ENCODE measurements at regions not wholly inside any gene's neighbourhood (a gene's known extent, or its start where the extent isn't known, plus 50 kb on each side); places are given as distances from the start of the nearest gene placed in this dataset.

GRCh38 chr10:52633266-52633665 is 139.3 kb downstream of the MBL2 start:
- no peak for TF ChIP-seq POLR2AphosphoS5 (IDR thresholded peaks at IDR 0.05; ENCODE audit: borderline replicate concordance, low read depth, low read length)
- TF ChIP-seq EZH2 (IDR thresholded peaks at IDR 0.05) = no peak
- TF ChIP-seq FOXP2 (optimal IDR thresholded peaks at IDR 0.05; ENCODE audit: control extremely low read depth, extremely low read length, insufficient read depth) = no peak
- Histone ChIP-seq H3K36me3 (ENCODE audit: insufficient read depth, low read length) (no peaks in the 10 kb centered on the region), H3K4me3 (peak overlapping the region; percentile 18; the same call in 1 of the 2 replicates), H3K27ac (peak overlapping the region; percentile 60; the same call in 1 of the 2 replicates), H3K9me3 (ENCODE audit: low read depth, low read length) (no peaks in the 10 kb centered on the region), H3K9ac (ENCODE audit: insufficient read length) (no peak overlapping the region)
- DNase-seq (ENCODE audit: low read depth, low spot score) = no peak

- no peaks in the 10 kb centered on the region for H3K36me3 ChIP-seq (ENCODE audit: insufficient read depth, low read length)
- no peak for TF ChIP-seq EZH2 (IDR thresholded peaks at IDR 0.05)
- TF ChIP-seq POLR2AphosphoS5 (IDR thresholded peaks at IDR 0.05; ENCODE audit: borderline replicate concordance, low read depth, low read length) = no peak
- no peak for TF ChIP-seq FOXP2 (optimal IDR thresholded peaks at IDR 0.05; ENCODE audit: control extremely low read depth, extremely low read length, insufficient read depth)
These were observed 136.9 kb downstream of the MBL2 start for GRCh38 chr10:52635651-52636050.

GRCh38 chr10:52636874-52637273 is 135.7 kb downstream of the MBL2 start:
- Histone ChIP-seq H3K27ac (no peak overlapping the region), H3K4me3 (no peak overlapping the region), H3K9ac (ENCODE audit: insufficient read length) (no peak overlapping the region), H3K9me3 (ENCODE audit: low read depth, low read length) (no peaks in the 10 kb centered on the region), H3K36me3 (ENCODE audit: insufficient read depth, low read length) (no peaks in the 10 kb centered on the region)
- no peak for DNase-seq (ENCODE audit: low read depth, low spot score)
- no peak for TF ChIP-seq FOXP2 (optimal IDR thresholded peaks at IDR 0.05; ENCODE audit: control extremely low read depth, extremely low read length, insufficient read depth)
- TF ChIP-seq POLR2AphosphoS5 (IDR thresholded peaks at IDR 0.05; ENCODE audit: borderline replicate concordance, low read depth, low read length) = no peak
- TF ChIP-seq EZH2 (IDR thresholded peaks at IDR 0.05) = no peak

More at GRCh38 chr10:52635651-52636050, 136.9 kb downstream of the MBL2 start:
- Histone ChIP-seq H3K4me3 (no peak overlapping the region), H3K27ac (no peak overlapping the region), H3K9ac (ENCODE audit: insufficient read length) (no peak overlapping the region), H3K9me3 (ENCODE audit: low read depth, low read length) (no peaks in the 10 kb centered on the region)
- DNase-seq (ENCODE audit: low read depth, low spot score) = no peak

- H3K9ac ChIP-seq (ENCODE audit: insufficient read length) = no peak overlapping the region
- TF ChIP-seq FOXP2 (optimal IDR thresholded peaks at IDR 0.05; ENCODE audit: control extremely low read depth, extremely low read length, insufficient read depth) = no peak
- H3K9me3 ChIP-seq (ENCODE audit: low read depth, low read length) = no peaks in the 10 kb centered on the region
- H3K4me3 ChIP-seq = no peak overlapping the region
- no peaks in the 10 kb centered on the region for H3K36me3 ChIP-seq (ENCODE audit: insufficient read depth, low read length)
- H3K27ac ChIP-seq = no peak overlapping the region
- DNase-seq (ENCODE audit: low read depth, low spot score) = no peak
These were observed 135.0 kb downstream of the MBL2 start for GRCh38 chr10:52637592-52637991.

GRCh38 chr10:52639652-52640051 is 132.9 kb downstream of the MBL2 start:
- TF ChIP-seq POLR2AphosphoS5 (IDR thresholded peaks at IDR 0.05; ENCODE audit: borderline replicate concordance, low read depth, low read length) (no peak), EZH2 (IDR thresholded peaks at IDR 0.05) (no peak), FOXP2 (optimal IDR thresholded peaks at IDR 0.05; ENCODE audit: control extremely low read depth, extremely low read length, insufficient read depth) (no peak)
- H3K36me3 ChIP-seq (ENCODE audit: insufficient read depth, low read length) = no peaks in the 10 kb centered on the region
- no peaks in the 10 kb centered on the region for H3K9me3 ChIP-seq (ENCODE audit: low read depth, low read length)
- no peak for DNase-seq (ENCODE audit: low read depth, low spot score)
- H3K27ac ChIP-seq = no peak overlapping the region
- no peak overlapping the region for H3K9ac ChIP-seq (ENCODE audit: insufficient read length)
- no peak overlapping the region for H3K4me3 ChIP-seq

GRCh38 chr10:52642208-52642607 is 130.4 kb downstream of the MBL2 start:
- no peak overlapping the region for H3K27ac ChIP-seq
- H3K9ac ChIP-seq (ENCODE audit: insufficient read length) = no peak overlapping the region

GRCh38 chr10:52644373-52645186 is 128.0 kb downstream of the MBL2 start:
- DNase-seq (ENCODE audit: low read depth, low spot score) = no peak
- H3K27ac ChIP-seq = no peak overlapping the region
- no peak overlapping the region for H3K9ac ChIP-seq (ENCODE audit: insufficient read length)
- H3K4me3 ChIP-seq = no peak overlapping the region
- H3K9me3 ChIP-seq (ENCODE audit: low read depth, low read length) = no peaks in the 10 kb centered on the region
- no peaks in the 10 kb centered on the region for H3K36me3 ChIP-seq (ENCODE audit: insufficient read depth, low read length)
- TF ChIP-seq POLR2AphosphoS5 (IDR thresholded peaks at IDR 0.05; ENCODE audit: borderline replicate concordance, low read depth, low read length) = no peak
- no peak for TF ChIP-seq EZH2 (IDR thresholded peaks at IDR 0.05)
- TF ChIP-seq FOXP2 (optimal IDR thresholded peaks at IDR 0.05; ENCODE audit: control extremely low read depth, extremely low read length, insufficient read depth) = no peak

More at GRCh38 chr10:52642208-52642607, 130.4 kb downstream of the MBL2 start:
- no peaks in the 10 kb centered on the region for H3K36me3 ChIP-seq (ENCODE audit: insufficient read depth, low read length)
- no peaks in the 10 kb centered on the region for H3K9me3 ChIP-seq (ENCODE audit: low read depth, low read length)
- no peak for DNase-seq (ENCODE audit: low read depth, low spot score)
- no peak overlapping the region for H3K4me3 ChIP-seq
- no peak for TF ChIP-seq EZH2 (IDR thresholded peaks at IDR 0.05)
- TF ChIP-seq FOXP2 (optimal IDR thresholded peaks at IDR 0.05; ENCODE audit: control extremely low read depth, extremely low read length, insufficient read depth) = no peak
- no peak for TF ChIP-seq POLR2AphosphoS5 (IDR thresholded peaks at IDR 0.05; ENCODE audit: borderline replicate concordance, low read depth, low read length)

GRCh38 chr10:52645187-52645758 is 127.3 kb downstream of the MBL2 start:
- H3K27ac ChIP-seq = no peak overlapping the region
- no peak for DNase-seq (ENCODE audit: low read depth, low spot score)
- no peak overlapping the region for H3K4me3 ChIP-seq
- no peak overlapping the region for H3K9ac ChIP-seq (ENCODE audit: insufficient read length)
- no peaks in the 10 kb centered on the region for H3K9me3 ChIP-seq (ENCODE audit: low read depth, low read length)
- TF ChIP-seq EZH2 (IDR thresholded peaks at IDR 0.05) (no peak), POLR2AphosphoS5 (IDR thresholded peaks at IDR 0.05; ENCODE audit: borderline replicate concordance, low read depth, low read length) (no peak), FOXP2 (optimal IDR thresholded peaks at IDR 0.05; ENCODE audit: control extremely low read depth, extremely low read length, insufficient read depth) (no peak)
- H3K36me3 ChIP-seq (ENCODE audit: insufficient read depth, low read length) = no peaks in the 10 kb centered on the region
